ENCODE measurements at regions not wholly inside any gene's neighbourhood (a gene's known extent, or its start where the extent isn't known, plus 50 kb on each side); places are given as distances from the start of the nearest gene placed in this dataset.

- TF ChIP-seq, protein P1, sequence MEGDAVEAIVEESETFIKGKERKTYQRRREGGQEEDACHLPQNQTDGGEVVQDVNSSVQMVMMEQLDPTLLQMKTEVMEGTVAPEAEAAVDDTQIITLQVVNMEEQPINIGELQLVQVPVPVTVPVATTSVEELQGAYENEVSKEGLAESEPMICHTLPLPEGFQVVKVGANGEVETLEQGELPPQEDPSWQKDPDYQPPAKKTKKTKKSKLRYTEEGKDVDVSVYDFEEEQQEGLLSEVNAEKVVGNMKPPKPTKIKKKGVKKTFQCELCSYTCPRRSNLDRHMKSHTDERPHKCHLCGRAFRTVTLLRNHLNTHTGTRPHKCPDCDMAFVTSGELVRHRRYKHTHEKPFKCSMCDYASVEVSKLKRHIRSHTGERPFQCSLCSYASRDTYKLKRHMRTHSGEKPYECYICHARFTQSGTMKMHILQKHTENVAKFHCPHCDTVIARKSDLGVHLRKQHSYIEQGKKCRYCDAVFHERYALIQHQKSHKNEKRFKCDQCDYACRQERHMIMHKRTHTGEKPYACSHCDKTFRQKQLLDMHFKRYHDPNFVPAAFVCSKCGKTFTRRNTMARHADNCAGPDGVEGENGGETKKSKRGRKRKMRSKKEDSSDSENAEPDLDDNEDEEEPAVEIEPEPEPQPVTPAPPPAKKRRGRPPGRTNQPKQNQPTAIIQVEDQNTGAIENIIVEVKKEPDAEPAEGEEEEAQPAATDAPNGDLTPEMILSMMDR (IDR thresholded peaks at IDR 0.05), result no peak
- TF ChIP-seq POLR2A (IDR thresholded peaks at IDR 0.05), result no peak
Observed at GRCh38 chr5:124279146-124279876, 467.1 kb downstream of the ZNF608 start.
